ENCODE measurements at regions not wholly inside any gene's neighbourhood (a gene's known extent, or its start where the extent isn't known, plus 50 kb on each side); places are given as distances from the start of the nearest gene placed in this dataset.
"Not testable (repeated sequence)": the region's sequence is repeated elsewhere in the genome, so short reads cannot be mapped to it uniquely, and the experiment has no call there.

GRCh38 chr5:9725265-9725664, 95.1 kb upstream of the TAS2R1 start:
- not testable (repeated sequence) for H3K27me3 Mint-ChIP-seq (ENCODE audit: low read depth); DNase-seq; H3K4me1 Mint-ChIP-seq (ENCODE audit: low read depth); H3K4me3 Mint-ChIP-seq; H3K27ac Mint-ChIP-seq; ATAC-seq (replicated peaks in 1 of 2); H3K9me3 Mint-ChIP-seq; H3K36me3 Mint-ChIP-seq (ENCODE audit: insufficient read depth in 2 of 2)

GRCh38 chr5:9724707-9725106, 94.6 kb upstream of the TAS2R1 start:
- H3K4me3 Mint-ChIP-seq, result no peak overlapping the region

GRCh38 chr5:9722601-9723180, 92.5 kb upstream of the TAS2R1 start:
- ATAC-seq (replicated peaks in 1 of 2) (no peak), DNase-seq (no peak)
- H3K27ac Mint-ChIP-seq, result no peak overlapping the region
- no peaks in the 10 kb centered on the region for H3K27me3 Mint-ChIP-seq (ENCODE audit: low read depth)
- H3K4me1 Mint-ChIP-seq (ENCODE audit: low read depth), result no peaks in the 10 kb centered on the region
- H3K9me3 Mint-ChIP-seq, result peaks cover 2% of the 10 kb centered on the region in 2 donors
- H3K36me3 Mint-ChIP-seq (ENCODE audit: insufficient read depth in 2 of 2), result no peaks in the 10 kb centered on the region
- no peak overlapping the region for H3K4me3 Mint-ChIP-seq

More at GRCh38 chr5:9724707-9725106, 94.6 kb upstream of the TAS2R1 start:
- no peak for ATAC-seq (replicated peaks in 1 of 2)
- Mint-ChIP-seq H3K27ac (no peak overlapping the region), H3K4me1 (ENCODE audit: low read depth) (no peaks in the 10 kb centered on the region), H3K27me3 (ENCODE audit: low read depth) (no peaks in the 10 kb centered on the region), H3K36me3 (ENCODE audit: insufficient read depth in 2 of 2) (no peaks in the 10 kb centered on the region), H3K9me3 (peaks cover 2 to 8% of the 10 kb centered on the region in 2 donors)
- no peak for DNase-seq

- Mint-ChIP-seq H3K4me1 (ENCODE audit: low read depth) (no peaks in the 10 kb centered on the region), H3K9me3 (peaks cover 2% of the 10 kb centered on the region in 2 donors)
These were observed 91.0 kb upstream of the TAS2R1 start for GRCh38 chr5:9721161-9721560.

GRCh38 chr5:9720361-9720760, 90.2 kb upstream of the TAS2R1 start:
- ATAC-seq (replicated peaks in 1 of 2), result no peak
- no peak for DNase-seq
- Mint-ChIP-seq H3K36me3 (ENCODE audit: insufficient read depth in 2 of 2) (no peaks in the 10 kb centered on the region), H3K9me3 (peaks cover 2% of the 10 kb centered on the region in 2 donors), H3K27ac (no peak overlapping the region), H3K4me1 (ENCODE audit: low read depth) (no peaks in the 10 kb centered on the region), H3K4me3 (no peak overlapping the region), H3K27me3 (ENCODE audit: low read depth) (no peaks in the 10 kb centered on the region)

More at GRCh38 chr5:9721161-9721560, 91.0 kb upstream of the TAS2R1 start:
- DNase-seq (no peak), ATAC-seq (replicated peaks in 1 of 2) (no peak)
- Mint-ChIP-seq H3K4me3 (no peak overlapping the region), H3K36me3 (ENCODE audit: insufficient read depth in 2 of 2) (no peaks in the 10 kb centered on the region), H3K27me3 (ENCODE audit: low read depth) (no peaks in the 10 kb centered on the region), H3K27ac (no peak overlapping the region)

- Mint-ChIP-seq H3K27ac (no peak overlapping the region), H3K4me3 (no peak overlapping the region), H3K4me1 (ENCODE audit: low read depth) (no peaks in the 10 kb centered on the region), H3K36me3 (ENCODE audit: insufficient read depth in 2 of 2) (no peaks in the 10 kb centered on the region), H3K27me3 (ENCODE audit: low read depth) (no peaks in the 10 kb centered on the region), H3K9me3 (peaks cover 2% of the 10 kb centered on the region in 2 donors)
- DNase-seq, result no peak
- no peak for ATAC-seq (replicated peaks in 1 of 2)
These were observed 86.7 kb upstream of the TAS2R1 start for GRCh38 chr5:9716838-9717281.

- H3K27me3 Mint-ChIP-seq (ENCODE audit: low read depth), result no peaks in the 10 kb centered on the region
- H3K27ac Mint-ChIP-seq, result no peak overlapping the region
- no peaks in the 10 kb centered on the region for H3K4me1 Mint-ChIP-seq (ENCODE audit: low read depth)
- ATAC-seq (replicated peaks in 1 of 2) (no peak), DNase-seq (no peak)
- no peaks in the 10 kb centered on the region for H3K36me3 Mint-ChIP-seq (ENCODE audit: insufficient read depth in 2 of 2)
- H3K9me3 Mint-ChIP-seq, result peaks cover 2% of the 10 kb centered on the region in 2 donors
- no peak overlapping the region for H3K4me3 Mint-ChIP-seq
These were observed 85.8 kb upstream of the TAS2R1 start for GRCh38 chr5:9715891-9716335.

GRCh38 chr5:9713959-9714586, 83.9 kb upstream of the TAS2R1 start:
- Mint-ChIP-seq H3K4me3 (no peak overlapping the region), H3K4me1 (ENCODE audit: low read depth) (no peaks in the 10 kb centered on the region), H3K9me3 (peaks cover 0 to 4% of the 10 kb centered on the region in 2 donors), H3K36me3 (ENCODE audit: insufficient read depth in 2 of 2) (no peaks in the 10 kb centered on the region), H3K27ac (no peak overlapping the region), H3K27me3 (ENCODE audit: low read depth) (no peaks in the 10 kb centered on the region)
- no peak for DNase-seq
- no peak for ATAC-seq (replicated peaks in 1 of 2)

GRCh38 chr5:9713356-9713755, 83.2 kb upstream of the TAS2R1 start:
- ATAC-seq (replicated peaks in 1 of 2), result no peak
- peaks cover 3 to 4% of the 10 kb centered on the region in 2 donors for H3K9me3 Mint-ChIP-seq
- no peak overlapping the region for H3K4me3 Mint-ChIP-seq

GRCh38 chr5:9712911-9713310, 82.8 kb upstream of the TAS2R1 start:
- H3K36me3 Mint-ChIP-seq (ENCODE audit: insufficient read depth in 2 of 2), result no peaks in the 10 kb centered on the region
- no peaks in the 10 kb centered on the region for H3K4me1 Mint-ChIP-seq (ENCODE audit: low read depth)
- no peak for DNase-seq
- H3K4me3 Mint-ChIP-seq, result no peak overlapping the region
- H3K27me3 Mint-ChIP-seq (ENCODE audit: low read depth), result no peaks in the 10 kb centered on the region
- ATAC-seq (replicated peaks in 1 of 2), result no peak
- peaks cover 3 to 4% of the 10 kb centered on the region in 2 donors for H3K9me3 Mint-ChIP-seq
- no peak overlapping the region for H3K27ac Mint-ChIP-seq

More at GRCh38 chr5:9713356-9713755, 83.2 kb upstream of the TAS2R1 start:
- DNase-seq, result no peak
- Mint-ChIP-seq H3K36me3 (ENCODE audit: insufficient read depth in 2 of 2) (no peaks in the 10 kb centered on the region), H3K4me1 (ENCODE audit: low read depth) (no peaks in the 10 kb centered on the region), H3K27me3 (ENCODE audit: low read depth) (no peaks in the 10 kb centered on the region), H3K27ac (no peak overlapping the region)

- H3K9me3 Mint-ChIP-seq, result peaks cover 3 to 4% of the 10 kb centered on the region in 2 donors
- DNase-seq (no peak), ATAC-seq (replicated peaks in 1 of 2) (no peak)
- H3K36me3 Mint-ChIP-seq (ENCODE audit: insufficient read depth in 2 of 2), result no peaks in the 10 kb centered on the region
- no peaks in the 10 kb centered on the region for H3K27me3 Mint-ChIP-seq (ENCODE audit: low read depth)
- no peak overlapping the region for H3K4me3 Mint-ChIP-seq
- H3K4me1 Mint-ChIP-seq (ENCODE audit: low read depth), result no peaks in the 10 kb centered on the region
- H3K27ac Mint-ChIP-seq, result no peak overlapping the region
These were observed 82.4 kb upstream of the TAS2R1 start for GRCh38 chr5:9712506-9712905.

GRCh38 chr5:9710069-9710468, 79.9 kb upstream of the TAS2R1 start:
- no peaks in the 10 kb centered on the region for H3K4me1 Mint-ChIP-seq (ENCODE audit: low read depth)
- no peak for DNase-seq
- no peaks in the 10 kb centered on the region for H3K36me3 Mint-ChIP-seq (ENCODE audit: insufficient read depth in 2 of 2)
- no peak overlapping the region for H3K27ac Mint-ChIP-seq
- H3K4me3 Mint-ChIP-seq, result no peak overlapping the region
- no peaks in the 10 kb centered on the region for H3K27me3 Mint-ChIP-seq (ENCODE audit: low read depth)
- no peak for ATAC-seq (replicated peaks in 1 of 2)
- H3K9me3 Mint-ChIP-seq, result peaks cover 2 to 3% of the 10 kb centered on the region in 2 donors

- Mint-ChIP-seq H3K4me1 (ENCODE audit: low read depth) (no peaks in the 10 kb centered on the region), H3K36me3 (ENCODE audit: insufficient read depth in 2 of 2) (no peaks in the 10 kb centered on the region), H3K9me3 (peaks cover 2 to 3% of the 10 kb centered on the region in 2 donors), H3K27me3 (ENCODE audit: low read depth) (no peaks in the 10 kb centered on the region), H3K27ac (no peak overlapping the region), H3K4me3 (no peak overlapping the region)
- ATAC-seq (replicated peaks in 1 of 2) (no peak), DNase-seq (no peak)
These were observed 77.7 kb upstream of the TAS2R1 start for GRCh38 chr5:9707732-9708462.

Data from activated T-cell treated with anti-CD3 and anti-CD28 coated beads, Interleukin-2, amount 50 U/mL, for 72 hours (primary cell).